ENCODE measurements at regions not wholly inside any gene's neighbourhood (a gene's known extent, or its start where the extent isn't known, plus 50 kb on each side); places are given as distances from the start of the nearest gene placed in this dataset.

DNA sequence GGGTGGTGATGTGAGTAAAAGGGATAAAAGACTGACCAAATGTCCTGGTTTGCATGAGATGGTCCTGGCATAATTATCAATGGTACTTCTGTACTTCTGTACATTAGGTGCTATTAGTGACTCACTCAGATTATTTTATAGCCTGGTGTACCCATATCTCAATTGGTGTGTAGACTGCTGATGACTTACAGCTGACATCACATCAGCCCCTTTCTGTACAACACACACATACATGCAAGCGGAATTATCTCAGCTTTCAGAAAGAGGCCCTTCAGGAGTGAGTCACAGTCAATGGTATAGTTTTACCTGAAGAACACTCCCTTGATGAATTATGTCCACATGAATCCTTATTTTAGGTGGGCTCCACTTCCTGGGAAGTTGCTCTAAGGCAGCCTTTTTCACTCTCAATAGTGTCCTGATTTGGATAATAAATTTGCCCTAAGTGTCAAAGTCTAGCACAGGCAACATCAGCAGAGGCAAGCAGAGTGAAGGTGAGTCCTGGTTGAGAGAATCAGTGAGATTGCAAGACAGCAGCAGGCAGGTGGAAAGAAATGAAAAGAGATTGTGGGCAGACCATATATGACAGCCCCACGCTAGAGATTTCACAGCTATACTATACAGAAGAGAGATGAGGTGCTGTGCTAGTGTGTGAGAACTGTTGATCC is 137.0 kb downstream of the ZPLD1 start:
- intact Hi-C loops (cut with DNase I, micrococcal nuclease): no loop called here
- ChIA-PET CTCF (no interaction called here), POLR2A (no interaction called here)
- Mint-ChIP-seq H3K9me3 (ENCODE audit: low read depth) (no peaks in the 10 kb centered on the region), H3K4me1 (no peaks in the 10 kb centered on the region), H3K27ac (no peak overlapping the region), H3K27me3 (peaks cover 2% of the 10 kb centered on the region), H3K4me3 (no peak overlapping the region), H3K36me3 (ENCODE audit: low read depth) (no peaks in the 10 kb centered on the region)
- no peak for DNase-seq
- no peak for ATAC-seq

DNA sequence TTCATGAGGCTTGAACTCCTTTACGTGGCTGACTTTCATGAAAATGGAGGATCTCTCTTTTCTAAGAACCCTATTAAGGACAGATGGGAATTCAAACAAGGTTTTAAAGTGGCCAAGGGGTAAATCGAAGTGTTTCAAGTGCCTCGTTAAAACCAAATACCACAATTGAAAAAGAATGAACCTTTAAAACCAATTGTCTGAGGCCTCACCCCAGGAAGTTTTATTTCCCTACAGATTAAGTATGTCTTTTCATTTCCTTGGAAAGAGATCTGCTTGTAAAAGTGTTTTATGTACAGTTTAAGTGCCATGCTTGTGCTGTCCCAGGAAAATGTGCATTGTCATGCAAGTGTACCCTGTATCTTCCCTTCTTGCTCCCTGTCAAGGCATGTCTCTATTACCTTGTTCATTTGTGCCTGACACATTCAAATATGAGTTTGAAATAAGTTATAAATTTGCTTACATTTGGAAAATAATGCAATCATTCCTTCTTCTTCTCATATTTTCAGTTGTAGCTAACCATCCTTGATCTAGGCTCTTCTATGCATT is 138.7 kb downstream of the ZPLD1 start:
- ChIA-PET POLR2A (no interaction called here), CTCF (no interaction called here)
- Mint-ChIP-seq H3K4me1 (no peaks in the 10 kb centered on the region), H3K27me3 (peaks cover 3% of the 10 kb centered on the region), H3K9me3 (ENCODE audit: low read depth) (no peaks in the 10 kb centered on the region), H3K27ac (no peak overlapping the region), H3K4me3 (no peak overlapping the region), H3K36me3 (ENCODE audit: low read depth) (no peaks in the 10 kb centered on the region)
- no peak for ATAC-seq
- intact Hi-C loops (cut with DNase I, micrococcal nuclease): no loop called here
- no peak for DNase-seq

- Mint-ChIP-seq H3K27me3 (peaks cover 3% of the 10 kb centered on the region), H3K36me3 (ENCODE audit: low read depth) (no peaks in the 10 kb centered on the region), H3K27ac (no peak overlapping the region), H3K4me1 (no peaks in the 10 kb centered on the region), H3K9me3 (ENCODE audit: low read depth) (no peaks in the 10 kb centered on the region), H3K4me3 (no peak overlapping the region)
- ChIA-PET POLR2A (no interaction called here), CTCF (no interaction called here)
- intact Hi-C loops (cut with DNase I, micrococcal nuclease): no loop called here
- ATAC-seq (no peak), DNase-seq (no peak)
These were observed 139.5 kb downstream of the ZPLD1 start for GRCh38 chr3:102574355-102574754.

GRCh38 chr3:102576651-102577050 is 141.8 kb downstream of the ZPLD1 start:
- peaks cover 3% of the 10 kb centered on the region for H3K27me3 Mint-ChIP-seq
- DNase-seq (no peak), ATAC-seq (no peak)
- no peaks in the 10 kb centered on the region for H3K4me1 Mint-ChIP-seq
- H3K36me3 Mint-ChIP-seq (ENCODE audit: low read depth): no peaks in the 10 kb centered on the region
- no peaks in the 10 kb centered on the region for H3K9me3 Mint-ChIP-seq (ENCODE audit: low read depth)
- intact Hi-C loops (cut with DNase I, micrococcal nuclease): no loop called here
- H3K4me3 Mint-ChIP-seq: no peak overlapping the region
- ChIA-PET CTCF (no interaction called here), POLR2A (no interaction called here)
- H3K27ac Mint-ChIP-seq: no peak overlapping the region

GRCh38 chr3:102577082-102577789 is 142.4 kb downstream of the ZPLD1 start:
- no peak overlapping the region for H3K27ac Mint-ChIP-seq
- no peaks in the 10 kb centered on the region for H3K9me3 Mint-ChIP-seq (ENCODE audit: low read depth)
- no peaks in the 10 kb centered on the region for H3K36me3 Mint-ChIP-seq (ENCODE audit: low read depth)
- no peaks in the 10 kb centered on the region for H3K4me1 Mint-ChIP-seq
- DNase-seq (no peak), ATAC-seq (no peak)
- intact Hi-C loops (cut with DNase I, micrococcal nuclease): no loop called here
- H3K27me3 Mint-ChIP-seq: peaks cover 3% of the 10 kb centered on the region
- CTCF ChIA-PET: no interaction called here
- H3K4me3 Mint-ChIP-seq: no peak overlapping the region
- POLR2A ChIA-PET: no interaction called here

GRCh38 chr3:102580760-102581159 is 145.9 kb downstream of the ZPLD1 start:
- Mint-ChIP-seq H3K27me3 (peaks cover 3% of the 10 kb centered on the region), H3K27ac (no peak overlapping the region), H3K9me3 (ENCODE audit: low read depth) (no peaks in the 10 kb centered on the region), H3K4me1 (no peaks in the 10 kb centered on the region), H3K36me3 (ENCODE audit: low read depth) (no peaks in the 10 kb centered on the region), H3K4me3 (no peak overlapping the region)
- ChIA-PET CTCF (no interaction called here), POLR2A (no interaction called here)
- ATAC-seq (no peak), DNase-seq (no peak)
- intact Hi-C loops (cut with DNase I, micrococcal nuclease): no loop called here

DNA sequence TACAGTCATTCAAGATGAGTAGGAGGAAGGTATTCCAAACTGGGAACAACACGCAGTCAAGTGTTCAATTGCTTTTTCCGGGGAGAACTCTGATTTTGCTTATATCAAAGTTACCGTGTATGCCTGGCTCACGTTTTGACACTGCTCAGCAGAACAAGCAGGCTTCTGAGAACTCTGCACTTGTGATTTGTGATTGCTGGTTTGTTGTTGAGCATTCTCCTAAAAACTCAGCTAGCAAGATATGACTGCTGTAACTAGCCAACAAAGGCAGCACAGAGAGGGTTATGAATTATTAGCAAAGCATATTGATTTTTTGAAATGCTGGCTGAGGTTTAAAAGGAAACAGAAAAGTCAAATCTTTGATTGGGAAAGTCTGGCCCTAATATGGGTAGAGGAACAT is 151.7 kb downstream of the ZPLD1 start:
- Mint-ChIP-seq H3K9me3 (ENCODE audit: low read depth) (no peaks in the 10 kb centered on the region), H3K27me3 (no peaks in the 10 kb centered on the region), H3K4me3 (no peak overlapping the region), H3K4me1 (no peaks in the 10 kb centered on the region), H3K36me3 (ENCODE audit: low read depth) (no peaks in the 10 kb centered on the region), H3K27ac (no peak overlapping the region)
- ATAC-seq (no peak), DNase-seq (no peak)
- ChIA-PET CTCF (no interaction called here), POLR2A (no interaction called here)
- intact Hi-C loops (cut with DNase I, micrococcal nuclease): no loop called here

- intact Hi-C loops (cut with DNase I, micrococcal nuclease): no loop called here
- no peaks in the 10 kb centered on the region for H3K9me3 Mint-ChIP-seq (ENCODE audit: low read depth)
- no peak overlapping the region for H3K27ac Mint-ChIP-seq
- no peak for ATAC-seq
- no peaks in the 10 kb centered on the region for H3K36me3 Mint-ChIP-seq (ENCODE audit: low read depth)
- H3K27me3 Mint-ChIP-seq: no peaks in the 10 kb centered on the region
- H3K4me1 Mint-ChIP-seq: no peaks in the 10 kb centered on the region
- POLR2A ChIA-PET: no interaction called here
- CTCF ChIA-PET: no interaction called here
- DNase-seq: no peak
- no peak overlapping the region for H3K4me3 Mint-ChIP-seq
These were observed 159.2 kb downstream of the ZPLD1 start for GRCh38 chr3:102593812-102594602.

GRCh38 chr3:102595057-102595456 is 160.2 kb downstream of the ZPLD1 start:
- no peaks in the 10 kb centered on the region for H3K27me3 Mint-ChIP-seq
- no peak overlapping the region for H3K27ac Mint-ChIP-seq
- no peak overlapping the region for H3K4me3 Mint-ChIP-seq
- ChIA-PET POLR2A (no interaction called here), CTCF (no interaction called here)
- no peaks in the 10 kb centered on the region for H3K4me1 Mint-ChIP-seq
- no peak for DNase-seq
- intact Hi-C loops (cut with DNase I, micrococcal nuclease): no loop called here
- H3K9me3 Mint-ChIP-seq (ENCODE audit: low read depth): no peaks in the 10 kb centered on the region
- no peaks in the 10 kb centered on the region for H3K36me3 Mint-ChIP-seq (ENCODE audit: low read depth)
- ATAC-seq: no peak

GRCh38 chr3:102599819-102600576 is 165.2 kb downstream of the ZPLD1 start:
- H3K27ac Mint-ChIP-seq: no peak overlapping the region

GRCh38 chr3:102605153-102605552 is 170.3 kb downstream of the ZPLD1 start:
- Mint-ChIP-seq H3K27me3 (peaks cover 6% of the 10 kb centered on the region), H3K4me3 (no peak overlapping the region), H3K27ac (no peak overlapping the region), H3K36me3 (ENCODE audit: low read depth) (no peaks in the 10 kb centered on the region), H3K9me3 (ENCODE audit: low read depth) (no peaks in the 10 kb centered on the region), H3K4me1 (no peaks in the 10 kb centered on the region)
- intact Hi-C loops (cut with DNase I, micrococcal nuclease): no loop called here
- DNase-seq (no peak), ATAC-seq (no peak)
- CTCF ChIA-PET: no interaction called here
- POLR2A ChIA-PET: no interaction called here

More at GRCh38 chr3:102599819-102600576, 165.2 kb downstream of the ZPLD1 start:
- ATAC-seq: no peak
- H3K27me3 Mint-ChIP-seq: peaks cover 6% of the 10 kb centered on the region
- POLR2A ChIA-PET: no interaction called here
- CTCF ChIA-PET: no interaction called here
- no peaks in the 10 kb centered on the region for H3K36me3 Mint-ChIP-seq (ENCODE audit: low read depth)
- no peaks in the 10 kb centered on the region for H3K9me3 Mint-ChIP-seq (ENCODE audit: low read depth)
- no peak overlapping the region for H3K4me3 Mint-ChIP-seq
- no peak for DNase-seq
- H3K4me1 Mint-ChIP-seq: no peaks in the 10 kb centered on the region
- intact Hi-C loops (cut with DNase I, micrococcal nuclease): no loop called here
